Mesendoderm (in vitro differentiated cells): ENCODE measurements at regions not wholly inside any gene's neighbourhood (a gene's known extent, or its start where the extent isn't known, plus 50 kb on each side); places are given as distances from the start of the nearest gene placed in this dataset.

Source experiments
- DNase-seq: peaks from one replicate; pipeline ENCODE4 v3.0.0; 2013
- H2AK5ac ChIP-seq: 2 replicates; pipeline ENCODE4 v1.6.1; 2013; ENCODE audit warnings: low read length, inconsistent platforms
- H2BK120ac ChIP-seq: 2 replicates; pipeline ENCODE4 v1.6.1; 2013; ENCODE audit warnings: low read depth, mild to moderate bottlenecking, low read length, moderate library complexity, mixed read lengths
- H2BK15ac ChIP-seq: replicated peaks from 2 replicates; pipeline ENCODE4 v1.6.1; 2013; ENCODE audit warnings: low read depth, mild to moderate bottlenecking, moderate library complexity
- H2BK5ac ChIP-seq: 2 replicates; pipeline ENCODE4 v1.6.1; 2013; ENCODE audit warnings: low read length, inconsistent platforms
- H3K18ac ChIP-seq: 2 replicates; pipeline ENCODE4 v1.6.1; 2013; ENCODE audit warnings: mild to moderate bottlenecking, low read length, mixed read lengths
- H3K23ac ChIP-seq: one replicate; pipeline ENCODE4 v1.6.1; 2013; ENCODE audit warnings: low read length
- H3K27ac ChIP-seq: 2 replicates; pipeline ENCODE4 v1.5.1; 2013; ENCODE audit warnings: low read depth, mild to moderate bottlenecking, inconsistent platforms, low read length, moderate library complexity
- H3K27me3 ChIP-seq: 2 replicates; pipeline ENCODE4 v1.6.1; 2013; ENCODE audit warnings: low read length, control low read depth, mild to moderate bottlenecking, inconsistent platforms; ENCODE audit not compliant: insufficient read depth, poor library complexity
- H3K36me3 ChIP-seq: 2 replicates; pipeline ENCODE4 v1.6.1; 2013; ENCODE audit warnings: low read length, inconsistent platforms; ENCODE audit not compliant: control insufficient read depth, insufficient read depth
- H3K4ac ChIP-seq: one replicate; pipeline ENCODE4 v1.6.1; 2013; ENCODE audit warnings: low read depth, mild to moderate bottlenecking, low read length, moderate library complexity
- H3K4me1 ChIP-seq: 2 replicates; pipeline ENCODE4 v1.6.1; 2013; ENCODE audit warnings: low read depth, low read length, inconsistent platforms; ENCODE audit not compliant: control insufficient read depth
- H3K4me2 ChIP-seq: 2 replicates; pipeline ENCODE4 v1.6.1; 2013; ENCODE audit warnings: low read length
- H3K4me3 ChIP-seq: 2 replicates; pipeline ENCODE4 v1.5.1; 2013; ENCODE audit warnings: mild to moderate bottlenecking, low read length
- H3K56ac ChIP-seq: one replicate; pipeline ENCODE4 v1.6.1; 2013; ENCODE audit warnings: low read length
- H3K79me1 ChIP-seq: 2 replicates; pipeline ENCODE4 v1.6.1; 2013; ENCODE audit warnings: low read length, inconsistent platforms
- H3K79me2 ChIP-seq: 2 replicates; pipeline ENCODE4 v1.6.1; 2013; ENCODE audit warnings: mild to moderate bottlenecking, low read length; ENCODE audit not compliant: control insufficient read depth, insufficient read depth
- H3K9ac ChIP-seq: 2 replicates; pipeline ENCODE4 v1.6.1; 2013; ENCODE audit warnings: low read length, inconsistent platforms
- H4K5ac ChIP-seq: one replicate; pipeline ENCODE4 v1.6.1; 2013; ENCODE audit warnings: low read length
- H4K8ac ChIP-seq: one replicate; pipeline ENCODE4 v1.6.1; 2013; ENCODE audit warnings: low read depth, mild to moderate bottlenecking, control low read depth, low read length, moderate library complexity
- WGBS: extraction: QIAGEN DNeasy Blood & Tissue Kit; methylation state at CpG from one replicate; pipeline ENCODE4 v1.1.7; 2013; ENCODE audit warnings: low lambda C conversion rate, missing lambda C conversion rate; ENCODE audit not compliant: insufficient coverage; ENCODE audit errors: extremely low coverage; 5-methylcytosine and 5-hydroxymethylcytosine counted together

DNA sequence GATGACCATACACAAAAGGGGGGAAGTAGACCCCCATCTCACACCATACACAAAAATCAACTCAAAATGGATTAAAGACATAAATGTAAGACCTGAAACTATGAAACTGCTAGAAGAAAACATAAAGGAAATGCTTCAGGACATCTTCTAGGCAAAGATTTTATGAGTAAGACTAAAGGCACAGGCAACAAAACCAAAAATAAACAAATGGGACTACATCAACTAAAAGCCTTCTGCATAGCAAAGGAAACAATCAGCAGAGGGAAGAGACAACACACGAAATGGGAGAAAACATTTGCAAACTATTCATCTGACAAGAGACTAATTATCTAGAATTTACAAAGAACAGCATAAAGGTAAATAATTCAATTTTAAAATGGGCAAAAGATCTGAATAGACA is 152.1 kb downstream of the AXIN2 start:
- Histone ChIP-seq H4K8ac (no peak overlapping the region), H3K4me3 (no peak overlapping the region), H3K4ac (no peak overlapping the region), H2BK15ac (no peak overlapping the region), H3K36me3 (no peaks in the 10 kb centered on the region), H3K4me1 (no peaks in the 10 kb centered on the region), H3K18ac (no peak overlapping the region), H3K27ac (no peak overlapping the region), H3K79me2 (no peaks in the 10 kb centered on the region), H3K79me1 (no peaks in the 10 kb centered on the region), H3K27me3 (no peaks in the 10 kb centered on the region), H3K23ac (no peak overlapping the region), H3K9ac (no peak overlapping the region), H2BK5ac (no peak overlapping the region), H3K56ac (no peak overlapping the region), H3K4me2 (no peak overlapping the region), H2AK5ac (no peak overlapping the region), H2BK120ac (no peak overlapping the region), H4K5ac (no peak overlapping the region)
- WGBS = no CpG with 5 or more reads among the region's 1 CpG
- DNase-seq = no peak

DNA sequence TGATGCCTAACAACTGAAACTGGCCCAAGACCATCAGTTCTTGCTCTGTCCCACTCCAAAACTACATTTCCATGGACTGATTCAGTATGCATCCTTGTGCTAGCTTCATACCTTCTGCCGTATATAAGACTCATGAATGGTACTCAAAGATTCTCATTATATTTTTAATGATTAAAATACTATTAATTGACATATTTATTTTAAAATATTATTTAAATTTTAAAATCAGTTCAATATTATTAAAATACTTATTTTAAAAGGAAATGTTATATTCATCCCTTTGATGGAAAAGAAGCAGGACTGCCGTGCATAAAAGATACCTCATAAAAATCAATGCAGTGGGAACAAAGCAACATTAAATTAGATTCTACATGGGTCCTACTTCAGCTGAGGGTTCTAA is 153.4 kb downstream of the AXIN2 start:
- Histone ChIP-seq H3K4ac (no peak overlapping the region), H3K4me1 (no peaks in the 10 kb centered on the region), H4K8ac (no peak overlapping the region), H2BK120ac (no peak overlapping the region), H2BK15ac (no peak overlapping the region), H3K23ac (no peak overlapping the region), H3K4me2 (no peak overlapping the region), H3K4me3 (no peak overlapping the region), H3K18ac (no peak overlapping the region), H3K79me1 (no peaks in the 10 kb centered on the region), H3K27ac (no peak overlapping the region), H2AK5ac (no peak overlapping the region), H3K79me2 (no peaks in the 10 kb centered on the region), H4K5ac (no peak overlapping the region), H3K27me3 (no peaks in the 10 kb centered on the region), H3K36me3 (no peaks in the 10 kb centered on the region), H3K9ac (no peak overlapping the region), H3K56ac (no peak overlapping the region), H2BK5ac (no peak overlapping the region)
- no peak for DNase-seq
- no CpG with 5 or more reads among the region's 2 CpGs for WGBS

DNA sequence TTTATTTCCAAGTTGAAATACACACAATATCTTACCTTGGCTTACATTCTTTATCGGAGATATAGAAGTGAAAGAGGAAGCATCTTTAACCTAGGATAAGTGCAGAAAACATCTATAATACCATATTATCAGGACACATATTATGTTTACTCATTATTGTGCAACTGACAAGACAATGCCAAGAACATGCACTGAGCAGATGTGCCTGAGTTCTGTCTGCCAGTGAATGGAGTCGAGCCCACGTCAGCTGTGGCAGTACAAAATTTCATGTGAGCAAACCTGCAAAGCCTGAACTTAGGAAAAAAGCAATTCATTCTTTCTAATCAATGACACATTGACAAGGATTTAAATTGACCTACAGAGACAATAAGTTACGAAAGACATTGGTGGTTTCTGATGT is 154.4 kb downstream of the AXIN2 start:
- Histone ChIP-seq H3K4me2 (no peak overlapping the region), H3K4me3 (no peak overlapping the region), H2BK120ac (no peak overlapping the region), H4K8ac (no peak overlapping the region), H2BK5ac (no peak overlapping the region), H2BK15ac (no peak overlapping the region), H3K18ac (no peak overlapping the region), H3K27me3 (no peaks in the 10 kb centered on the region), H4K5ac (no peak overlapping the region), H3K23ac (no peak overlapping the region), H3K36me3 (no peaks in the 10 kb centered on the region), H3K79me1 (no peaks in the 10 kb centered on the region), H2AK5ac (no peak overlapping the region), H3K27ac (no peak overlapping the region), H3K4ac (no peak overlapping the region), H3K9ac (no peak overlapping the region), H3K79me2 (no peaks in the 10 kb centered on the region), H3K56ac (no peak overlapping the region), H3K4me1 (no peaks in the 10 kb centered on the region)
- WGBS = no CpG with 5 or more reads among the region's 4 CpGs
- no peak for DNase-seq

DNA sequence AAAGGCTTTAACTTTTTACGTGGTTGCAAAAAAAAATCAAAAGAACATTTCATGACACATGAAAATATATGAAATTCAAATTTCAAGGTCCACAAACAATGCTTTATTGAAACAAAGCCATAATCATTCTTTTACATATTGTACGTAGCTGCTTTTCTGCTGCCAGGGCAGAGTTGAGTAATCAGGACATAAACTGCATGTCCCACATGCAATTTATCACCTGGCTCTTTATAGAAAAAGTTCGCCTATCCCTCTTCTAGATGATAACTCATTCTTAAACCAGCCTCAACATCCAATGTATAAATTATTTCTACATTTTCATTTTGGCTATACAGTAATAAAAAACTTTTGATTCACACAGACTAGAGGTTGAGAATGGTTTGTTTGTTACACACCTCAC is 154.9 kb downstream of the AXIN2 start:
- Histone ChIP-seq H3K79me1 (no peaks in the 10 kb centered on the region), H3K79me2 (no peaks in the 10 kb centered on the region), H3K4me3 (no peak overlapping the region), H3K4me1 (no peaks in the 10 kb centered on the region), H3K18ac (no peak overlapping the region), H3K56ac (no peak overlapping the region), H3K27me3 (no peaks in the 10 kb centered on the region), H3K9ac (no peak overlapping the region), H2BK120ac (no peak overlapping the region), H3K23ac (no peak overlapping the region), H3K27ac (no peak overlapping the region), H4K5ac (no peak overlapping the region), H3K36me3 (no peaks in the 10 kb centered on the region), H4K8ac (no peak overlapping the region), H3K4ac (no peak overlapping the region), H3K4me2 (no peak overlapping the region), H2BK15ac (no peak overlapping the region), H2BK5ac (no peak overlapping the region), H2AK5ac (no peak overlapping the region)
- WGBS = no CpG with 5 or more reads among the region's 3 CpGs
- no peak for DNase-seq

DNA sequence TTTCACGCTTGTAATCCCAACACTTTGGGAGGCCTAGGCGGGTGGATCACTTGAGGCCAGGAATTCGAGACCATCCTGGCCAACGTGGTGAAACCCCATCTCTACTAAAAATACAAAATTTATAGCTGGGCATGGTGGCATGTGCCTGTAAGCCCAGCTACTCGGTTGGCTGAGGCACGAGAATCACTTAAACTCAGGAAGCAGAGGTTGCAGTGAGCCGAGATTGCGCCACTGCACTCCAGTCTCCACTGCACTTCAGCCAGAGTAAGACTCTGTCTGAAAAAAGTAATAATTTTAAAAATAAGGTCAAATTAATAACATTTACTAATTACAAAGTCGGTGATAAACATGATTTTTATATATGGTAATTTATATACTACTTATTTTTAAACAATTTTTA is 155.9 kb downstream of the AXIN2 start:
- Histone ChIP-seq H3K23ac (no peak overlapping the region), H2AK5ac (no peak overlapping the region)

DNA sequence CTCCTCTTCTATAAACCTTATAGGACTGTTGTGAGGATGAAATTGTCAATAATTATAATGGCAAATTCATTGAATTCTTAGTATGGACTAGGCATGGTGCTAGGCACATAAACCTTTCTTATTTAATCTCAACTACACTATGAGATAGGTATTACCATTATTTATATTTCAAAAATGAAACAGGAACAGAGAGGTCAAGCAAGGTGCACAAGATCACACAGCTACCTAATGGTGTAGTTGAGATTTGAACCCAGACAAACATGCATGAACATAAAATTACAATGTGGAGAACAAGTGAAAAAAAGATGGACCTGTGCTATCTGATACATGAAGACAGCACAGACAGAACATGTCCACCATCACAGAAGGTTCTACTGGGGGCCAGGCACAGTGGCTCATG is 156.7 kb downstream of the AXIN2 start:
- no peak overlapping the region for H2BK5ac ChIP-seq
- no peak overlapping the region for H3K18ac ChIP-seq
- H3K23ac ChIP-seq = no peak overlapping the region

More for the DNA sequence above, 155.9 kb downstream of the AXIN2 start:
- DNase-seq = no peak
- H2BK5ac ChIP-seq = no peak overlapping the region
- no CpG with 5 or more reads among the region's 9 CpGs for WGBS
- H2BK120ac ChIP-seq = no peak overlapping the region
- no peaks in the 10 kb centered on the region for H3K79me1 ChIP-seq
- H3K4me2 ChIP-seq = no peak overlapping the region
- H3K4me3 ChIP-seq = no peak overlapping the region
- H3K27me3 ChIP-seq = no peaks in the 10 kb centered on the region
- H3K4me1 ChIP-seq = no peaks in the 10 kb centered on the region
- H3K18ac ChIP-seq = no peak overlapping the region
- H3K36me3 ChIP-seq = no peaks in the 10 kb centered on the region
- no peak overlapping the region for H4K8ac ChIP-seq
- H3K56ac ChIP-seq = no peak overlapping the region
- no peak overlapping the region for H3K4ac ChIP-seq
- no peaks in the 10 kb centered on the region for H3K79me2 ChIP-seq
- no peak overlapping the region for H3K9ac ChIP-seq
- H2BK15ac ChIP-seq = no peak overlapping the region
- no peak overlapping the region for H4K5ac ChIP-seq
- no peak overlapping the region for H3K27ac ChIP-seq

More for the DNA sequence above, 156.7 kb downstream of the AXIN2 start:
- H3K27me3 ChIP-seq = no peaks in the 10 kb centered on the region
- H3K4me1 ChIP-seq = no peaks in the 10 kb centered on the region
- H3K79me2 ChIP-seq = no peaks in the 10 kb centered on the region
- H3K56ac ChIP-seq = no peak overlapping the region
- no peaks in the 10 kb centered on the region for H3K79me1 ChIP-seq
- no peak overlapping the region for H2BK120ac ChIP-seq
- no peak overlapping the region for H4K5ac ChIP-seq
- no peak overlapping the region for H2BK15ac ChIP-seq
- H3K9ac ChIP-seq = no peak overlapping the region
- H3K4me3 ChIP-seq = no peak overlapping the region
- H2AK5ac ChIP-seq = no peak overlapping the region
- H4K8ac ChIP-seq = no peak overlapping the region
- H3K4me2 ChIP-seq = no peak overlapping the region
- DNase-seq = no peak
- no peak overlapping the region for H3K4ac ChIP-seq
- H3K27ac ChIP-seq = no peak overlapping the region
- no peaks in the 10 kb centered on the region for H3K36me3 ChIP-seq
